ENCODE measurements at regions not wholly inside any gene's neighbourhood (a gene's known extent, or its start where the extent isn't known, plus 50 kb on each side); places are given as distances from the start of the nearest gene placed in this dataset.

GRCh38 chr4:159016593-159017024 is 86.3 kb upstream of the RAPGEF2 start:
- Histone ChIP-seq H3K36me3 (ENCODE audit: low read depth, low read length) (no peaks in the 10 kb centered on the region), H4K20me1 (ENCODE audit: low read length) (no peaks in the 10 kb centered on the region), H3K4me1 (ENCODE audit: insufficient read depth, low read length) (peaks cover 10% of the 10 kb centered on the region), H2AFZ (ENCODE audit: low read length) (no peak overlapping the region), H3K9me3 (ENCODE audit: low read length) (no peaks in the 10 kb centered on the region), H3K27ac (ENCODE audit: low read length) (no peak overlapping the region), H3K4me2 (ENCODE audit: low read length) (no peak overlapping the region), H3K9me2 (replicated peaks; ENCODE audit: low read length) (no peaks in the 10 kb centered on the region), H3K79me2 (ENCODE audit: low read length) (no peaks in the 10 kb centered on the region), H3F3A (ENCODE audit: low read length, unreplicated experiment) (no peaks in the 10 kb centered on the region), H3K27me3 (ENCODE audit: low read length) (no peaks in the 10 kb centered on the region), H3K4me3 (ENCODE audit: low read length) (no peak overlapping the region), H3K9ac (ENCODE audit: low read length) (no peak overlapping the region)
- DNase-seq: no peak
- TF ChIP-seq CTCF (conservative IDR thresholded peaks at IDR 0.05; ENCODE audit: low read depth, low read length) (no peak), EZH2 (IDR thresholded peaks at IDR 0.05; ENCODE audit: low read length, unreplicated experiment) (no peak), EZH2phosphoT487 (IDR thresholded peaks at IDR 0.05; ENCODE audit: borderline replicate concordance, low read length) (no peak)
- ChIA-PET POLR2A (ENCODE audit: unreplicated experiment) (no interaction called here), CTCF (no interaction called here)
- intact Hi-C loops (cut with micrococcal nuclease): no loop called here
- no TSS peak for BruUV-seq (replicated peaks)
- no peak for ATAC-seq

- H3K27me3 ChIP-seq (ENCODE audit: low read length): no peaks in the 10 kb centered on the region
- H3K36me3 ChIP-seq (ENCODE audit: low read depth, low read length): no peaks in the 10 kb centered on the region
- H3K9me3 ChIP-seq (ENCODE audit: low read length): no peaks in the 10 kb centered on the region
- H3K9me2 ChIP-seq (replicated peaks; ENCODE audit: low read length): no peaks in the 10 kb centered on the region
- H4K20me1 ChIP-seq (ENCODE audit: low read length): no peaks in the 10 kb centered on the region
- DNase-seq (no peak), ATAC-seq (no peak)
- no peak overlapping the region for H3K4me2 ChIP-seq (ENCODE audit: low read length)
- intact Hi-C loops (cut with micrococcal nuclease): no loop called here
- no peaks in the 10 kb centered on the region for H3K79me2 ChIP-seq (ENCODE audit: low read length)
- no peak for TF ChIP-seq CTCF (conservative IDR thresholded peaks at IDR 0.05; ENCODE audit: low read depth, low read length)
- no peak for TF ChIP-seq EZH2phosphoT487 (IDR thresholded peaks at IDR 0.05; ENCODE audit: borderline replicate concordance, low read length)
- TF ChIP-seq EZH2 (IDR thresholded peaks at IDR 0.05; ENCODE audit: low read length, unreplicated experiment): no peak
- BruUV-seq (replicated peaks): no TSS peak
- no peak overlapping the region for H3K9ac ChIP-seq (ENCODE audit: low read length)
- POLR2A ChIA-PET (ENCODE audit: unreplicated experiment): no interaction called here
- no peak overlapping the region for H3K27ac ChIP-seq (ENCODE audit: low read length)
- CTCF ChIA-PET: no interaction called here
- H3F3A ChIP-seq (ENCODE audit: low read length, unreplicated experiment): no peaks in the 10 kb centered on the region
- H3K4me3 ChIP-seq (ENCODE audit: low read length): no peak overlapping the region
- H2AFZ ChIP-seq (ENCODE audit: low read length): no peak overlapping the region
- peaks cover 5% of the 10 kb centered on the region; the same call in 1 of the 2 replicates for H3K4me1 ChIP-seq (ENCODE audit: insufficient read depth, low read length)
These were observed 85.4 kb upstream of the RAPGEF2 start for GRCh38 chr4:159017323-159018026.

GRCh38 chr4:159018062-159018629 is 84.7 kb upstream of the RAPGEF2 start:
- H3K79me2 ChIP-seq (ENCODE audit: low read length): no peaks in the 10 kb centered on the region
- no peak overlapping the region for H3K4me3 ChIP-seq (ENCODE audit: low read length)
- no peak overlapping the region for H2AFZ ChIP-seq (ENCODE audit: low read length)
- no peak overlapping the region for H3K9ac ChIP-seq (ENCODE audit: low read length)
- TF ChIP-seq EZH2phosphoT487 (IDR thresholded peaks at IDR 0.05; ENCODE audit: borderline replicate concordance, low read length) (no peak), CTCF (conservative IDR thresholded peaks at IDR 0.05; ENCODE audit: low read depth, low read length) (no peak), EZH2 (IDR thresholded peaks at IDR 0.05; ENCODE audit: low read length, unreplicated experiment) (no peak)
- H3K4me1 ChIP-seq (ENCODE audit: insufficient read depth, low read length): no peaks in the 10 kb centered on the region
- POLR2A ChIA-PET (ENCODE audit: unreplicated experiment): no interaction called here
- DNase-seq (no peak), ATAC-seq (no peak)
- H3K27ac ChIP-seq (ENCODE audit: low read length): no peak overlapping the region
- no peak overlapping the region for H3K4me2 ChIP-seq (ENCODE audit: low read length)
- CTCF ChIA-PET: no interaction called here
- H3K9me3 ChIP-seq (ENCODE audit: low read length): no peaks in the 10 kb centered on the region
- intact Hi-C loops (cut with micrococcal nuclease): no loop called here
- H3K27me3 ChIP-seq (ENCODE audit: low read length): no peaks in the 10 kb centered on the region
- no peaks in the 10 kb centered on the region for H3K36me3 ChIP-seq (ENCODE audit: low read depth, low read length)
- no peaks in the 10 kb centered on the region for H4K20me1 ChIP-seq (ENCODE audit: low read length)
- BruUV-seq (replicated peaks): no TSS peak
- H3F3A ChIP-seq (ENCODE audit: low read length, unreplicated experiment): no peaks in the 10 kb centered on the region
- H3K9me2 ChIP-seq (replicated peaks; ENCODE audit: low read length): no peaks in the 10 kb centered on the region

All from PC-3 (cell line).